Activated CD4-positive, alpha-beta T cell treated with anti-CD3 and anti-CD28 coated beads, Interleukin-2, amount 10 ng/mL, durations not matched to agents 7 days and 5 days (primary cell): ENCODE measurements at regions not wholly inside any gene's neighbourhood (a gene's known extent, or its start where the extent isn't known, plus 50 kb on each side); places are given as distances from the start of the nearest gene placed in this dataset.
"Not testable (repeated sequence)": the region's sequence is repeated elsewhere in the genome, so short reads cannot be mapped to it uniquely, and the experiment has no call there.

Experiments used
- CTCF ChIA-PET: fragments of 350-600 bp; sonication (Branson Sonifier 250); formaldehyde crosslinking; loops from one replicate; lab custom pipeline; 2021; ENCODE audit warnings: antibody characterized with exemption; lab: Charles Lee
- POLR2A ChIA-PET: fragments of 350-600 bp; sonication (Branson Sonifier 250); formaldehyde crosslinking; loops from one replicate; lab custom pipeline; 2021; ENCODE audit warnings: antibody characterized with exemption; lab: Charles Lee
- DNase-seq: peaks from one replicate; pipeline ENCODE4 v3.0.0-alpha.2; 2020
- H3K27ac Mint-ChIP-seq: one replicate; pipeline ENCODE4 v1.8.0; 2021; ENCODE audit warnings: mild to moderate bottlenecking, moderate library complexity, mixed read lengths
- H3K27me3 Mint-ChIP-seq: one replicate; pipeline ENCODE4 v1.8.0; 2021; ENCODE audit warnings: mixed read lengths
- H3K36me3 Mint-ChIP-seq: one replicate; pipeline ENCODE4 v1.8.0; 2021; ENCODE audit warnings: low read depth, mixed read lengths
- H3K4me1 Mint-ChIP-seq: one replicate; pipeline ENCODE4 v1.8.0; 2021; ENCODE audit warnings: mixed read lengths
- H3K4me3 Mint-ChIP-seq: one replicate; pipeline ENCODE4 v1.8.0; 2021; ENCODE audit warnings: mild to moderate bottlenecking, moderate library complexity, mixed read lengths
- H3K9me3 Mint-ChIP-seq: one replicate; pipeline ENCODE4 v1.8.0; 2021; ENCODE audit warnings: mixed read lengths

DNA sequence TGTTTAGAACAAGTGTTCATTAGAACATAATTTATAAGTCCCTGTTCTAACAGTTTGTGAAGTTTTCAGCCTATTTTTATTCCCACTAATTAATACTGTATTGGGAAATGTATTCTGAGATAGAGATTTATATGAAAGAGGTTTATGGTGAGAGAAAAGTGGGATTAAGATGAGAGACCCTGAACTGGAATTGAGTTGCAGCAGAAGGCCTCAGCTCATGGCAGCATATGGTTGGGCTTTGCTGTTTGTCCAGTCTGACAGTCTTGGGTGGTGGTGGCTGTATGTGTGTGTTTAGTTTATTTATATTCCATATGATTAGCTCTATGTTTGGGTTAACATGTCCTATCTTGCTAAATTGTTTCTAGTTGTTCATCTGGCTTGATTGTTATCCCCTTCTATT is 575.1 kb downstream of the SLITRK5 start:
- Mint-ChIP-seq H3K27ac (no peak overlapping the region), H3K4me3 (no peak overlapping the region), H3K4me1 (no peaks in the 10 kb centered on the region), H3K27me3 (no peaks in the 10 kb centered on the region), H3K36me3 (no peaks in the 10 kb centered on the region), H3K9me3 (no peaks in the 10 kb centered on the region)
- CTCF ChIA-PET = no interaction called here
- POLR2A ChIA-PET = no interaction called here
- no peak for DNase-seq

DNA sequence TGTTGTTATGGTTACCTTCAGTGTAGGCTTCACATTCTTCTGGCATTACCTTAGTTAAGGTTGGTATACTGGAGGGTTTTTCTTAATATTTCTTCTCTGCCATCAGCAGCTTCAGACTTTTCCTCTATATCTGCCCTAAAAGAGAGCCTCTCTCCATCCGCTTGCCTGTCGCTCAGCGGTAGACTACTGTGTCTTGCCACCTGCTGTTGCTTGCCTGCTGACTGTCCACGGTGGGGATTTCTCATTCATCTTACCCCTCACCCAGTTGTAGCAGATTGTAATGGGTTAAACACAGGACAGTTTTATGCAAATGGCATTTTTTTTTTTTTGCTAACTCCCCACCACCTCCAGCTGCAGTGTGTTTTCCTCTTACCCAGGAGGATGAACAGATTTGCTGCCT is 577.2 kb downstream of the SLITRK5 start:
- H3K4me3 Mint-ChIP-seq = no peak overlapping the region
- CTCF ChIA-PET = no interaction called here
- no peaks in the 10 kb centered on the region for H3K27me3 Mint-ChIP-seq
- no peaks in the 10 kb centered on the region for H3K36me3 Mint-ChIP-seq
- no peak overlapping the region for H3K27ac Mint-ChIP-seq
- H3K4me1 Mint-ChIP-seq = no peaks in the 10 kb centered on the region
- POLR2A ChIA-PET = no interaction called here
- DNase-seq = no peak
- H3K9me3 Mint-ChIP-seq = no peaks in the 10 kb centered on the region

GRCh38 chr13:88257706-88258105 is 586.5 kb downstream of the SLITRK5 start:
- H3K27ac Mint-ChIP-seq = no peak overlapping the region
- POLR2A ChIA-PET = no interaction called here
- H3K36me3 Mint-ChIP-seq = no peaks in the 10 kb centered on the region
- no peak overlapping the region for H3K4me3 Mint-ChIP-seq
- CTCF ChIA-PET = no interaction called here
- no peaks in the 10 kb centered on the region for H3K27me3 Mint-ChIP-seq
- H3K4me1 Mint-ChIP-seq = no peaks in the 10 kb centered on the region
- no peaks in the 10 kb centered on the region for H3K9me3 Mint-ChIP-seq
- DNase-seq = no peak

- H3K36me3 Mint-ChIP-seq = no peaks in the 10 kb centered on the region
- no peaks in the 10 kb centered on the region for H3K9me3 Mint-ChIP-seq
- H3K27ac Mint-ChIP-seq = no peak overlapping the region
- DNase-seq = no peak
- H3K4me1 Mint-ChIP-seq = no peaks in the 10 kb centered on the region
- CTCF ChIA-PET = no interaction called here
- no peaks in the 10 kb centered on the region for H3K27me3 Mint-ChIP-seq
- no peak overlapping the region for H3K4me3 Mint-ChIP-seq
- POLR2A ChIA-PET = no interaction called here
Measured at GRCh38 chr13:88263808-88264207, 592.6 kb downstream of the SLITRK5 start.

GRCh38 chr13:88281841-88282240 is 610.7 kb downstream of the SLITRK5 start:
- no peaks in the 10 kb centered on the region for H3K27me3 Mint-ChIP-seq

GRCh38 chr13:88285329-88285728 is 614.2 kb downstream of the SLITRK5 start:
- no peak for DNase-seq
- no peaks in the 10 kb centered on the region for H3K27me3 Mint-ChIP-seq
- no peak overlapping the region for H3K4me3 Mint-ChIP-seq
- ChIA-PET POLR2A (no interaction called here), CTCF (no interaction called here)
- H3K27ac Mint-ChIP-seq = no peak overlapping the region
- no peaks in the 10 kb centered on the region for H3K4me1 Mint-ChIP-seq
- peaks cover 2% of the 10 kb centered on the region for H3K9me3 Mint-ChIP-seq
- H3K36me3 Mint-ChIP-seq = no peaks in the 10 kb centered on the region

More at GRCh38 chr13:88281841-88282240, 610.7 kb downstream of the SLITRK5 start:
- H3K9me3 Mint-ChIP-seq = peaks cover 2% of the 10 kb centered on the region
- no peak overlapping the region for H3K4me3 Mint-ChIP-seq
- no peaks in the 10 kb centered on the region for H3K36me3 Mint-ChIP-seq
- ChIA-PET POLR2A (no interaction called here), CTCF (no interaction called here)
- H3K27ac Mint-ChIP-seq = no peak overlapping the region
- no peak for DNase-seq
- no peaks in the 10 kb centered on the region for H3K4me1 Mint-ChIP-seq

GRCh38 chr13:88288326-88288725 is 617.2 kb downstream of the SLITRK5 start:
- POLR2A ChIA-PET = no interaction called here
- CTCF ChIA-PET = no interaction called here
- Mint-ChIP-seq H3K4me3 (no peak overlapping the region), H3K27ac (no peak overlapping the region), H3K4me1 (no peaks in the 10 kb centered on the region), H3K27me3 (no peaks in the 10 kb centered on the region), H3K36me3 (no peaks in the 10 kb centered on the region), H3K9me3 (peaks cover 2% of the 10 kb centered on the region)
- DNase-seq = no peak

DNA sequence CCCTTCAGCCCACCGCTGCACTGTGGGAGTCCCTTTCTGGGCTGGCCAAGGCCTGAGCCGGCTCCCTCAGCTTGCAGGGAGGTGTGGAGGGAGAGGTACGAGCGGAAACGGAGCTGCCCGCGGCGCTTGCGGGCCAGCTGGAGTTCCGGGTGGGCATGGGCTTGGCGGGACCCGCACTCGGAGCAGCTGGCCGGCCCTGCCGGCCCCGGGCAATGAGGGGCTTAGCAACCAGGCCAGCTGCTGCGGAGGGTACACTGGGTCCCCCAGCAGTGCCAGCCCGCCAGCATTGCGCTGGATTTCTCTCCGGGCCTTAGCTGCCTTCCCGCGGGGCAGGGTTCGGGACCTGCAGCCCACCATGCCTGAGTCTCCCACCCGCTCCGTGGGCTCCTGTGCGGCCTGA is 620.6 kb downstream of the SLITRK5 start:
- DNase-seq, H3K4me1 Mint-ChIP-seq, H3K9me3 Mint-ChIP-seq, H3K4me3 Mint-ChIP-seq, POLR2A ChIA-PET, CTCF ChIA-PET, H3K36me3 Mint-ChIP-seq, H3K27me3 Mint-ChIP-seq, H3K27ac Mint-ChIP-seq: not testable (repeated sequence)

GRCh38 chr13:88294368-88294767 is 623.2 kb downstream of the SLITRK5 start:
- DNase-seq = no peak
- H3K27me3 Mint-ChIP-seq = no peaks in the 10 kb centered on the region
- H3K9me3 Mint-ChIP-seq = no peaks in the 10 kb centered on the region
- CTCF ChIA-PET = no interaction called here
- H3K4me1 Mint-ChIP-seq = no peaks in the 10 kb centered on the region
- H3K36me3 Mint-ChIP-seq = no peaks in the 10 kb centered on the region
- POLR2A ChIA-PET = no interaction called here
- H3K27ac Mint-ChIP-seq = no peak overlapping the region
- no peak overlapping the region for H3K4me3 Mint-ChIP-seq

- ChIA-PET POLR2A (no interaction called here), CTCF (no interaction called here)
- Mint-ChIP-seq H3K4me1 (no peaks in the 10 kb centered on the region), H3K27ac (no peak overlapping the region), H3K36me3 (no peaks in the 10 kb centered on the region), H3K4me3 (no peak overlapping the region), H3K9me3 (no peaks in the 10 kb centered on the region), H3K27me3 (no peaks in the 10 kb centered on the region)
- DNase-seq = no peak
Measured at GRCh38 chr13:88303157-88303556, 632.0 kb downstream of the SLITRK5 start.

GRCh38 chr13:88303605-88304004 is 632.4 kb downstream of the SLITRK5 start:
- H3K4me1 Mint-ChIP-seq = no peaks in the 10 kb centered on the region
- H3K27ac Mint-ChIP-seq = no peak overlapping the region
- no peaks in the 10 kb centered on the region for H3K27me3 Mint-ChIP-seq
- ChIA-PET CTCF (no interaction called here), POLR2A (no interaction called here)
- H3K9me3 Mint-ChIP-seq = peaks cover 2% of the 10 kb centered on the region
- H3K4me3 Mint-ChIP-seq = no peak overlapping the region
- no peak for DNase-seq
- no peaks in the 10 kb centered on the region for H3K36me3 Mint-ChIP-seq

- CTCF ChIA-PET = interaction anchor here (0.7 kb wide), 1 partner anchor 393 kb away, joined by 3 read pairs; no protein-coding TSS in a partner anchor
- H3K4me3 Mint-ChIP-seq = no peak overlapping the region
Measured at GRCh38 chr13:88314496-88314895, 643.3 kb downstream of the SLITRK5 start.

DNA sequence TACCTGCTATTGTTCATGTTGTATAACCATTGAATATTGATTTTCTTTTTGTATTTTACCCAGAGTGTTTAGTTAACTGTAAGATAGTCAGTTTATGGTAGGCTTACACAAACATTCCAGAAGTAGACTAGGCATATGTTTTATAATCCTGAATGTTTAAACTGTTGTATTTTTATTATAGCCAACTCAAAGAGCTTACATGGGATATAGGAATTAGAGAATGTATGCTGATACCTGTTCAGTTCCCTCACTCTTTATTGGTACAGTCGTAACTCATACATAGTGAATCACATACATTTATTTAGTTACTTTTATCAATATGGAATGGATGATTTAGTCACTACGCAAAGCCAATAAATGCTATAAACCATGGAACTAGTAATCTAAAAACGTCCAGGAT is 657.9 kb downstream of the SLITRK5 start:
- H3K27ac Mint-ChIP-seq = no peak overlapping the region
- peaks cover 4% of the 10 kb centered on the region for H3K9me3 Mint-ChIP-seq
- no peak for DNase-seq
- ChIA-PET POLR2A (no interaction called here), CTCF (no interaction called here)
- H3K4me3 Mint-ChIP-seq = no peak overlapping the region
- H3K27me3 Mint-ChIP-seq = no peaks in the 10 kb centered on the region
- no peaks in the 10 kb centered on the region for H3K36me3 Mint-ChIP-seq
- no peaks in the 10 kb centered on the region for H3K4me1 Mint-ChIP-seq

More at GRCh38 chr13:88314496-88314895, 643.3 kb downstream of the SLITRK5 start:
- Mint-ChIP-seq H3K9me3 (peaks cover 2% of the 10 kb centered on the region), H3K27ac (no peak overlapping the region), H3K4me1 (no peaks in the 10 kb centered on the region), H3K36me3 (no peaks in the 10 kb centered on the region), H3K27me3 (no peaks in the 10 kb centered on the region)
- no peak for DNase-seq
- POLR2A ChIA-PET = no interaction called here

DNA sequence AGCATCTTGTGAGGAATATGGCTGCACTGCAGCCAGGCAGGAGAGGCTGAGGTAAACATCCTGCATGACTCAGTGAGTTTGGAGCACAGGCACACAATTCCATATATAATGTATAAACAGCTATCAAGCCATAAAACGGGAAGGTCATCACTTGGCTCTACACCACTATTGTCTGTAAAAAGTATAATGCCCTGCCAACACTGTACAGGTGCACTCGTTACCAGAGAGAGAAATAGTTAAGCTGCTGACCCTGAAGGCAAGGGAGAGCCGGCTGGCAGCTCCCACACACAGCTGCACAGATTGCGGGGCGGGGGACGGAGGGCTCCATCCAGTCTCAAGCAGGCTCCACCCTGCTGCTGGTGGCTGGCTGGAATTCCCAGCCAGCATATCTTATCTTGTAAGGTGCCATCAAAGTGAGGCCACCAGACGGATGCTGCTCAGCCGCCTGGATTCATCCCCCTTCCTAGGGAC is 668.1 kb downstream of the SLITRK5 start:
- Mint-ChIP-seq H3K9me3 (peaks cover 7% of the 10 kb centered on the region), H3K36me3 (no peaks in the 10 kb centered on the region), H3K27ac (no peak overlapping the region), H3K4me1 (no peaks in the 10 kb centered on the region), H3K27me3 (no peaks in the 10 kb centered on the region), H3K4me3 (no peak overlapping the region)
- CTCF ChIA-PET = no interaction called here
- POLR2A ChIA-PET = no interaction called here
- no peak for DNase-seq
